Trophoblast cell (in vitro differentiated cells and primary cell): ENCODE measurements at regions not wholly inside any gene's neighbourhood (a gene's known extent, or its start where the extent isn't known, plus 50 kb on each side); places are given as distances from the start of the nearest gene placed in this dataset.

ENCODE experiments used
- DNase-seq, 2 donors: peaks; one replicate each; pipeline ENCODE4 v3.0.0-alpha.2; 2016
- H2AFZ ChIP-seq: 2 replicates; pipeline ENCODE4 v1.6.1; 2013; ENCODE audit warnings: low read length, moderate library complexity, mild to moderate bottlenecking; ENCODE audit not compliant: insufficient read depth, poor library complexity
- H2AK5ac ChIP-seq: 2 replicates; pipeline ENCODE4 v1.6.1; 2013; ENCODE audit warnings: mild to moderate bottlenecking, low read length
- H2BK120ac ChIP-seq: 2 replicates; pipeline ENCODE4 v1.6.1; 2013; ENCODE audit warnings: low read length, mild to moderate bottlenecking, moderate library complexity; ENCODE audit not compliant: insufficient read depth, poor library complexity
- H2BK12ac ChIP-seq: 2 replicates; pipeline ENCODE4 v1.6.1; 2013; ENCODE audit warnings: mild to moderate bottlenecking, low read length, moderate library complexity
- H2BK5ac ChIP-seq: 2 replicates; pipeline ENCODE4 v1.6.1; 2013; ENCODE audit warnings: low read length, low read depth, moderate library complexity, mild to moderate bottlenecking; ENCODE audit not compliant: poor library complexity
- H3K14ac ChIP-seq: 2 replicates; pipeline ENCODE4 v1.6.1; 2013; ENCODE audit warnings: mild to moderate bottlenecking, low read length
- H3K18ac ChIP-seq: 2 replicates; pipeline ENCODE4 v1.6.1; 2013; ENCODE audit warnings: mild to moderate bottlenecking, low read length
- H3K23ac ChIP-seq: 2 replicates; pipeline ENCODE4 v1.6.1; 2013; ENCODE audit warnings: low read length
- H3K27ac ChIP-seq: 2 replicates; pipeline ENCODE4 v1.5.1; 2013; ENCODE audit warnings: low read depth, mild to moderate bottlenecking, inconsistent platforms, low read length, moderate library complexity
- H3K27me3 ChIP-seq: 2 replicates; pipeline ENCODE4 v1.6.1; 2013; ENCODE audit warnings: inconsistent platforms, mild to moderate bottlenecking, low read length, moderate library complexity; ENCODE audit not compliant: insufficient read depth
- H3K36me3 ChIP-seq, 2 experiments: 1 replicate in 1 of 2; 2 replicates in 1 of 2; pipeline ENCODE4 v1.6.1; 2013; ENCODE audit warnings: low read length in 2 of 2, mild to moderate bottlenecking in 2 of 2, moderate library complexity in 1 of 2; ENCODE audit not compliant: insufficient read depth in 2 of 2, control insufficient read depth in 1 of 2
- H3K4ac ChIP-seq: 2 replicates; pipeline ENCODE4 v1.6.1; 2013; ENCODE audit warnings: low read depth, mild to moderate bottlenecking, low read length, moderate library complexity
- H3K4me1 ChIP-seq, 2 experiments: 1 replicate in 1 of 2; 2 replicates in 1 of 2; pipeline ENCODE4 v1.6.1; 2013; ENCODE audit warnings: low read length in 2 of 2, mild to moderate bottlenecking in 2 of 2, moderate library complexity in 1 of 2; ENCODE audit not compliant: insufficient read depth in 2 of 2, control insufficient read depth in 1 of 2
- H3K4me2 ChIP-seq: 2 replicates; pipeline ENCODE4 v1.6.1; 2013; ENCODE audit warnings: inconsistent platforms, mild to moderate bottlenecking, low read length, moderate library complexity
- H3K4me3 ChIP-seq: 2 replicates; pipeline ENCODE4 v1.5.1; 2013; ENCODE audit warnings: mild to moderate bottlenecking, low read depth, low read length, inconsistent platforms
- H3K79me1 ChIP-seq: one replicate; pipeline ENCODE4 v1.6.1; 2013; ENCODE audit warnings: low read length
- H3K79me2 ChIP-seq: 2 replicates; pipeline ENCODE4 v1.6.1; 2013; ENCODE audit warnings: low read length, mild to moderate bottlenecking; ENCODE audit not compliant: control insufficient read depth, insufficient read depth, poor library complexity
- H3K9ac ChIP-seq: 2 replicates; pipeline ENCODE4 v1.6.1; 2013; ENCODE audit warnings: mild to moderate bottlenecking, low read length
- H3K9me3 ChIP-seq: 2 replicates; pipeline ENCODE4 v1.6.1; 2013; ENCODE audit warnings: low read depth, mild to moderate bottlenecking, control low read depth, inconsistent platforms, low read length; ENCODE audit not compliant: insufficient read depth
- H4K12ac ChIP-seq: 2 replicates; pipeline ENCODE4 v1.6.1; 2013; ENCODE audit warnings: low read depth, mild to moderate bottlenecking, low read length, moderate library complexity
- H4K8ac ChIP-seq: 2 replicates; pipeline ENCODE4 v1.6.1; 2013; ENCODE audit warnings: low read depth, mild to moderate bottlenecking, low read length, moderate library complexity
- H4K91ac ChIP-seq: one replicate; pipeline ENCODE4 v1.6.1; 2013; ENCODE audit warnings: low read depth, mild to moderate bottlenecking, low read length, moderate library complexity
- WGBS: extraction: QIAGEN DNeasy Blood & Tissue Kit; methylation state at CpG from one replicate; pipeline ENCODE4 v1.1.7; 2013; ENCODE audit warnings: missing lambda C conversion rate; ENCODE audit not compliant: insufficient read length, insufficient coverage; ENCODE audit errors: extremely low coverage; 5-methylcytosine and 5-hydroxymethylcytosine counted together

- H3K9ac ChIP-seq, result no peak overlapping the region
These were observed 603.0 kb downstream of the MATN1 start for GRCh38 chr1:30120245-30121000.

GRCh38 chr1:30117685-30118084 is 605.7 kb downstream of the MATN1 start:
- no peak overlapping the region for H3K23ac ChIP-seq
- H3K27ac ChIP-seq, result no peak overlapping the region
- H3K18ac ChIP-seq, result no peak overlapping the region
- no peaks in the 10 kb centered on the region for H3K79me2 ChIP-seq
- no peaks in the 10 kb centered on the region for H3K9me3 ChIP-seq
- no peaks in the 10 kb centered on the region for H3K79me1 ChIP-seq
- no peak overlapping the region for H2BK120ac ChIP-seq
- no peak overlapping the region for H2AK5ac ChIP-seq
- no peak for DNase-seq
- H3K14ac ChIP-seq, result no peak overlapping the region
- H3K4me3 ChIP-seq, result no peak overlapping the region
- H4K8ac ChIP-seq, result no peak overlapping the region
- no peaks in the 10 kb centered on the region for H3K27me3 ChIP-seq
- no peaks in the 10 kb centered on the region for H3K4me1 ChIP-seq
- no peak overlapping the region for H3K4ac ChIP-seq
- no peak overlapping the region for H3K9ac ChIP-seq
- no peak overlapping the region for H4K91ac ChIP-seq
- no CpG with 5 or more reads among the region's 4 CpGs for WGBS
- no peak overlapping the region for H2BK5ac ChIP-seq
- no peak overlapping the region for H3K4me2 ChIP-seq
- no peak overlapping the region for H4K12ac ChIP-seq
- H3K36me3 ChIP-seq, result no peaks in the 10 kb centered on the region
- H2AFZ ChIP-seq, result no peak overlapping the region
- no peak overlapping the region for H2BK12ac ChIP-seq

More at GRCh38 chr1:30120245-30121000, 603.0 kb downstream of the MATN1 start:
- no peak overlapping the region for H4K8ac ChIP-seq
- H3K36me3 ChIP-seq, result no peaks in the 10 kb centered on the region
- no peak overlapping the region for H3K18ac ChIP-seq
- H4K91ac ChIP-seq, result no peak overlapping the region
- no peak overlapping the region for H3K4ac ChIP-seq
- no peaks in the 10 kb centered on the region for H3K27me3 ChIP-seq
- DNase-seq, result no peak
- H3K27ac ChIP-seq, result no peak overlapping the region
- no peak overlapping the region for H3K14ac ChIP-seq
- H2BK12ac ChIP-seq, result no peak overlapping the region
- no peak overlapping the region for H2AFZ ChIP-seq
- H4K12ac ChIP-seq, result no peak overlapping the region
- H2AK5ac ChIP-seq, result no peak overlapping the region
- no peaks in the 10 kb centered on the region for H3K79me1 ChIP-seq
- H2BK5ac ChIP-seq, result no peak overlapping the region
- H3K79me2 ChIP-seq, result no peaks in the 10 kb centered on the region
- no peak overlapping the region for H3K23ac ChIP-seq
- H3K9me3 ChIP-seq, result no peaks in the 10 kb centered on the region
- no peak overlapping the region for H2BK120ac ChIP-seq
- H3K4me2 ChIP-seq, result no peak overlapping the region
- H3K4me1 ChIP-seq, result no peaks in the 10 kb centered on the region
- no CpG with 5 or more reads among the region's 16 CpGs for WGBS
- H3K4me3 ChIP-seq, result no peak overlapping the region

GRCh38 chr1:30111431-30111830 is 612.0 kb downstream of the MATN1 start:
- H4K8ac ChIP-seq, result no peak overlapping the region
- H3K23ac ChIP-seq, result no peak overlapping the region
- H3K9me3 ChIP-seq, result no peaks in the 10 kb centered on the region
- H3K4me1 ChIP-seq, result no peaks in the 10 kb centered on the region
- no peak overlapping the region for H2AFZ ChIP-seq
- H3K4ac ChIP-seq, result no peak overlapping the region
- H2BK5ac ChIP-seq, result no peak overlapping the region
- H2BK12ac ChIP-seq, result no peak overlapping the region
- H3K79me1 ChIP-seq, result no peaks in the 10 kb centered on the region
- H3K18ac ChIP-seq, result no peak overlapping the region
- H2AK5ac ChIP-seq, result no peak overlapping the region
- H3K9ac ChIP-seq, result no peak overlapping the region
- peak; percentile 7 to 51 for DNase-seq
- H3K4me2 ChIP-seq, result no peak overlapping the region
- H2BK120ac ChIP-seq, result no peak overlapping the region
- no CpG with 5 or more reads among the region's 14 CpGs for WGBS
- no peaks in the 10 kb centered on the region for H3K36me3 ChIP-seq
- H3K79me2 ChIP-seq, result no peaks in the 10 kb centered on the region
- H3K4me3 ChIP-seq, result no peak overlapping the region
- H3K27ac ChIP-seq, result no peak overlapping the region
- H4K12ac ChIP-seq, result no peak overlapping the region
- H3K27me3 ChIP-seq, result no peaks in the 10 kb centered on the region
- H3K14ac ChIP-seq, result no peak overlapping the region
- H4K91ac ChIP-seq, result no peak overlapping the region

- no peaks in the 10 kb centered on the region for H3K4me1 ChIP-seq
These were observed 612.5 kb downstream of the MATN1 start for GRCh38 chr1:30110846-30111245.

More at GRCh38 chr1:30110846-30111245, 612.5 kb downstream of the MATN1 start:
- no peak for DNase-seq
- no peaks in the 10 kb centered on the region for H3K79me1 ChIP-seq
- H3K79me2 ChIP-seq, result no peaks in the 10 kb centered on the region
- H3K4me3 ChIP-seq, result no peak overlapping the region
- WGBS, result no CpG with 5 or more reads among the region's 11 CpGs
- no peak overlapping the region for H2AFZ ChIP-seq
- no peak overlapping the region for H3K9ac ChIP-seq
- H4K91ac ChIP-seq, result no peak overlapping the region
- H3K27me3 ChIP-seq, result no peaks in the 10 kb centered on the region
- H3K4me2 ChIP-seq, result no peak overlapping the region
- H4K12ac ChIP-seq, result no peak overlapping the region
- H2BK5ac ChIP-seq, result no peak overlapping the region
- H4K8ac ChIP-seq, result no peak overlapping the region
- no peaks in the 10 kb centered on the region for H3K36me3 ChIP-seq
- H3K18ac ChIP-seq, result no peak overlapping the region
- H2BK120ac ChIP-seq, result no peak overlapping the region
- no peaks in the 10 kb centered on the region for H3K9me3 ChIP-seq
- no peak overlapping the region for H3K4ac ChIP-seq
- H2AK5ac ChIP-seq, result no peak overlapping the region
- H3K27ac ChIP-seq, result no peak overlapping the region
- H3K14ac ChIP-seq, result no peak overlapping the region
- H3K23ac ChIP-seq, result no peak overlapping the region
- no peak overlapping the region for H2BK12ac ChIP-seq
